GM19023 (cell line): ENCODE measurements at regions not wholly inside any gene's neighbourhood (a gene's known extent, or its start where the extent isn't known, plus 50 kb on each side); places are given as distances from the start of the nearest gene placed in this dataset.

ENCODE experiments used
- ATAC-seq: cut with Tn5 transposase; IDR thresholded peaks from one replicate; pipeline ENCODE4 v1.9.1; 2021; ENCODE audit warnings: mild to moderate bottlenecking, moderate library complexity; ENCODE audit not compliant: unreplicated experiment

- ATAC-seq: no peak
Measured at GRCh38 chr10:131746241-131746711, 154.5 kb upstream of the PPP2R2D start.

- no peak for ATAC-seq
Measured at GRCh38 chr10:131746785-131747184, 154.0 kb upstream of the PPP2R2D start.

- no peak for ATAC-seq
Measured at GRCh38 chr10:131747251-131747650, 153.6 kb upstream of the PPP2R2D start.

GRCh38 chr10:131747791-131748190 is 153.0 kb upstream of the PPP2R2D start:
- ATAC-seq: no peak

GRCh38 chr10:131748191-131748590 is 152.6 kb upstream of the PPP2R2D start:
- ATAC-seq: no peak

- no peak for ATAC-seq
Measured at GRCh38 chr10:131748831-131749766, 151.7 kb upstream of the PPP2R2D start.

GRCh38 chr10:131749767-131750142 is 151.1 kb upstream of the PPP2R2D start:
- no peak for ATAC-seq

- no peak for ATAC-seq
Measured at GRCh38 chr10:131750171-131750895, 150.5 kb upstream of the PPP2R2D start.

GRCh38 chr10:131750973-131751826 is 149.6 kb upstream of the PPP2R2D start:
- no peak for ATAC-seq

GRCh38 chr10:131751827-131752775 is 148.7 kb upstream of the PPP2R2D start:
- no peak for ATAC-seq

- ATAC-seq: no peak
Measured at GRCh38 chr10:131753336-131753735, 147.5 kb upstream of the PPP2R2D start.

GRCh38 chr10:131755200-131755599 is 145.6 kb upstream of the PPP2R2D start:
- ATAC-seq: no peak

- ATAC-seq: no peak
Measured at GRCh38 chr10:131757285-131758058, 143.3 kb upstream of the PPP2R2D start.

- ATAC-seq: no peak
Measured at GRCh38 chr10:131758062-131758938, 142.5 kb upstream of the PPP2R2D start.

GRCh38 chr10:131758939-131759301 is 141.9 kb upstream of the PPP2R2D start:
- no peak for ATAC-seq

- ATAC-seq: no peak
Measured at GRCh38 chr10:131759347-131759746, 141.5 kb upstream of the PPP2R2D start.

- no peak for ATAC-seq
Measured at GRCh38 chr10:131760416-131761166, 140.2 kb upstream of the PPP2R2D start.
